Adrenal gland (tissue), 9 donors: ENCODE measurements at regions not wholly inside any gene's neighbourhood (a gene's known extent, or its start where the extent isn't known, plus 50 kb on each side); places are given as distances from the start of the nearest gene placed in this dataset.

ENCODE experiments used
- DNase-seq, 7 donors: peaks; one replicate each; pipeline ENCODE4 v3.0.0-alpha.2; 2019 to 2020
- H3K27ac ChIP-seq, 5 donors: fragments of 200-600 bp; sonication (generic) in 4 of 5; 1 replicate in 3 of 5; 2 replicates in 2 of 5; pipeline versions ENCODE4 v1.5.1 to v1.8.0; 2016 to 2020; ENCODE audit warnings: mild to moderate bottlenecking in 1 of 5
- H3K27me3 ChIP-seq: fragments of 200-600 bp; 2 replicates; pipeline ENCODE4 v1.8.0; 2021
- H3K36me3 ChIP-seq, 2 donors: fragments of 200-600 bp; replicated peaks in 1 of 2; 1 replicate in 1 of 2; 2 replicates in 1 of 2; pipeline versions ENCODE4 v1.5.1 to v1.8.0; 2018 to 2022
- H3K4me1 ChIP-seq, 2 donors: fragments of 200-600 bp; replicated peaks in 1 of 2; 1 replicate in 1 of 2; 2 replicates in 1 of 2; pipeline versions ENCODE4 v1.5.1 to v1.8.0; 2018 to 2021
- H3K4me3 ChIP-seq, 4 donors: fragments of 200-600 bp; sonication (generic) in 3 of 4; one replicate each; pipeline ENCODE4 v1.5.1; 2016 to 2018
- H3K9me3 ChIP-seq, 3 donors: fragments of 200-600 bp; sonication (generic) in 1 of 3; replicated peaks in 1 of 3; 1 replicate in 2 of 3; 2 replicates in 1 of 3; pipeline versions ENCODE4 v1.5.1 to v1.8.0; 2016 to 2021
- CTCF ChIP-seq, 6 experiments: fragments of 450-650 bp in 4 of 6; fragments of 200-600 bp in 2 of 6; sonication (generic) in 1 of 6; IDR thresholded peaks; 1 replicate in 5 of 6; 2 replicates in 1 of 6; pipeline versions ENCODE4 v1.5.1 to v1.8.0; 2016 to 2021; ENCODE audit warnings: antibody characterized with exemption in 6 of 6, mild to moderate bottlenecking in 2 of 6, moderate library complexity in 1 of 6
- POLR2A ChIP-seq, 2 donors: fragments of 450-650 bp; IDR thresholded peaks; one replicate each; pipeline ENCODE4 v1.6.1; 2017; ENCODE audit warnings: antibody characterized with exemption in 2 of 2, mild to moderate bottlenecking in 2 of 2, moderate library complexity in 1 of 2
- WGBS, 4 donors: extraction: QIAGEN DNeasy Blood & Tissue Kit in 2 of 4; methylation state at CpG; one replicate each; pipeline versions ENCODE4 v1.1.5 to v1.1.7; 2013 to 2017; 5-methylcytosine and 5-hydroxymethylcytosine counted together
- intact Hi-C, 2 donors: fragments of 100-400 bp; cut with DNase I; formaldehyde crosslinking; loops; one replicate each; pipeline versions ENCODE4 v1.14.1 to v1.15.0; 2022 to 2023
- donor health status: healthy with polysubstance abuse.
- donor health status: Bipolar disorder and iron deficiency.
- donor health status: DM: yes; HTN: yes; CAD: no.
- donor health status: DM: no; HTN: no; CAD: no.
- donor health status: DM: no; HTN: no; CAD: no.

- WGBS, 4 donors, result 84 to 92% (median 86%) methylated on average over 3 of the region's 3 CpGs
Observed at GRCh38 chr12:11578461-11578993, 70.9 kb upstream of the ETV6 start.

GRCh38 chr12:11580125-11580751 is 69.2 kb upstream of the ETV6 start:
- 31 to 57% (median 51%) methylated on average over 2 of the region's 2 CpGs for WGBS, 4 donors
- Histone ChIP-seq H3K27ac (peak overlapping the region in 1 of 5 donors; percentile 6), H3K4me3 (no peak overlapping the region), H3K9me3 (no peaks in the 10 kb centered on the region), H3K4me1 (peaks cover 0 to 4% of the 10 kb centered on the region in 2 donors), H3K36me3 (no peaks in the 10 kb centered on the region), H3K27me3 (no peaks in the 10 kb centered on the region)
- peak in 3 of 7 donors; percentile 14 to 32 (median 23) for DNase-seq
- intact Hi-C loops, result loop anchor here in 1 of 2 donors (2.0 to 10.0 kb wide), 2 partner anchors 315 to 453 kb away; no protein-coding TSS in a partner anchor
- TF ChIP-seq POLR2A (IDR thresholded peaks at IDR 0.05), result no peak
- no peak for TF ChIP-seq CTCF (IDR thresholded peaks at IDR 0.05)

More at GRCh38 chr12:11578461-11578993, 70.9 kb upstream of the ETV6 start:
- Histone ChIP-seq H3K36me3 (no peaks in the 10 kb centered on the region), H3K27ac (no peak overlapping the region), H3K4me3 (no peak overlapping the region), H3K27me3 (no peaks in the 10 kb centered on the region), H3K4me1 (peaks cover 0 to 4% of the 10 kb centered on the region in 2 donors), H3K9me3 (no peaks in the 10 kb centered on the region)
- TF ChIP-seq POLR2A (IDR thresholded peaks at IDR 0.05) (no peak), CTCF (IDR thresholded peaks at IDR 0.05) (no peak)
- DNase-seq, result no peak
- intact Hi-C loops, result loop anchor here in 1 of 2 donors (10.0 kb wide), 1 partner anchor 746 kb away; no protein-coding TSS in a partner anchor

GRCh38 chr12:11581179-11581755 is 68.2 kb upstream of the ETV6 start:
- TF ChIP-seq CTCF (IDR thresholded peaks at IDR 0.05), result peak; percentile 59 to 85 (median 74)
- no peak for TF ChIP-seq POLR2A (IDR thresholded peaks at IDR 0.05)
- intact Hi-C loops, result loop anchor here in 1 of 2 donors (2.0 to 10.0 kb wide), 2 partner anchors 314 to 452 kb away; no protein-coding TSS in a partner anchor
- WGBS, 4 donors, result 3 to 12% (median 7%) methylated on average over 2 of the region's 2 CpGs

GRCh38 chr12:11584221-11584855 is 65.1 kb upstream of the ETV6 start:
- no peaks in the 10 kb centered on the region for H3K27me3 ChIP-seq
- H3K9me3 ChIP-seq, result no peaks in the 10 kb centered on the region
- intact Hi-C loops, result loop anchor here in 1 of 2 donors (10.0 kb wide), 1 partner anchor 310 kb away; no protein-coding TSS in a partner anchor
- peaks cover 0 to 4% of the 10 kb centered on the region in 2 donors for H3K4me1 ChIP-seq
- 74 to 81% (median 77%) methylated on average over 7 of the region's 7 CpGs for WGBS, 4 donors
- no peak overlapping the region for H3K4me3 ChIP-seq
- no peak overlapping the region for H3K27ac ChIP-seq
- no peaks in the 10 kb centered on the region for H3K36me3 ChIP-seq
- peak in 2 of 7 donors; percentile 13 to 25 for DNase-seq
- TF ChIP-seq CTCF (IDR thresholded peaks at IDR 0.05) (no peak), POLR2A (IDR thresholded peaks at IDR 0.05) (no peak)

More at GRCh38 chr12:11581179-11581755, 68.2 kb upstream of the ETV6 start:
- Histone ChIP-seq H3K27me3 (no peaks in the 10 kb centered on the region), H3K9me3 (no peaks in the 10 kb centered on the region), H3K4me3 (no peak overlapping the region), H3K27ac (no peak overlapping the region), H3K36me3 (no peaks in the 10 kb centered on the region), H3K4me1 (peaks cover 0 to 4% of the 10 kb centered on the region in 2 donors)
- DNase-seq, result peak; percentile 48 to 86 (median 67)
